ENCODE measurements at regions not wholly inside any gene's neighbourhood (a gene's known extent, or its start where the extent isn't known, plus 50 kb on each side); places are given as distances from the start of the nearest gene placed in this dataset.

DNA sequence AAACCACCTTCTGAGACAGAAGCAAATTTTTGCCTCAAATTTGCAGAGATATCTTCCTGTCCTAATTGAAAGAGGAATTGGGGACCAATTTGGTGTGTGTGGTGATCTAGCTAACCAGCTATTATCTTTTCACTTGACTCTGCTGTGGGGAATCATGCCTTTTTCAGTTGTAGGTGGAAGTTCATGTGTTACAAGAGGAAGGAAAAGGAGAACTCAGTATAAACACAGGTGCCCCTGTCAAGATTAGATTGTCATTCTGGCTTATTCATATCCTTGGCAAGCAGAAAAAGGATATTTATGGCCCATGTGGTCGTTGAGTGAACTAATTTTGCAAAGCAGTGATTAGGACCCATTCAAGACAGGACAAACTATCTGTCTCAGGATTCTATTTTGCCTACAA, 336.8 kb upstream of the SLC30A5 start:
- TF ChIP-seq POLR2AphosphoS5 (IDR thresholded peaks at IDR 0.05), result no peak
- TF ChIP-seq CTCF (IDR thresholded peaks at IDR 0.05), result no peak

Measured in transverse colon (tissue), 4 donors.